ENCODE measurements at regions not wholly inside any gene's neighbourhood (a gene's known extent, or its start where the extent isn't known, plus 50 kb on each side); places are given as distances from the start of the nearest gene placed in this dataset.

GRCh38 chr1:221154932-221155331 lies 275.7 kb downstream of the HLX start:
- DNase-seq (ENCODE audit: extremely low spot score, unreplicated experiment): no peak
- H3K4me3 Mint-ChIP-seq: no peak overlapping the region
- no peak overlapping the region for H3K27ac Mint-ChIP-seq
- no peaks in the 10 kb centered on the region for H3K36me3 Mint-ChIP-seq
- H3K4me1 Mint-ChIP-seq (ENCODE audit: unreplicated experiment): no peaks in the 10 kb centered on the region
- TF ChIP-seq CTCF (conservative IDR thresholded peaks at IDR 0.05): no peak
- no peaks in the 10 kb centered on the region for H3K9me3 Mint-ChIP-seq
- H3K27me3 Mint-ChIP-seq: peaks cover 21% of the 10 kb centered on the region

- Mint-ChIP-seq H3K9me3 (no peaks in the 10 kb centered on the region), H3K4me3 (no peak overlapping the region), H3K4me1 (ENCODE audit: unreplicated experiment) (peaks cover 6% of the 10 kb centered on the region), H3K27me3 (peaks cover 21% of the 10 kb centered on the region), H3K27ac (no peak overlapping the region), H3K36me3 (no peaks in the 10 kb centered on the region)
- DNase-seq (ENCODE audit: extremely low spot score, unreplicated experiment): no peak
- no peak for TF ChIP-seq CTCF (conservative IDR thresholded peaks at IDR 0.05)
These were observed 278.0 kb downstream of the HLX start for GRCh38 chr1:221157026-221157761.

- peaks cover 5% of the 10 kb centered on the region for H3K9me3 Mint-ChIP-seq
- peaks cover 27% of the 10 kb centered on the region for H3K27me3 Mint-ChIP-seq
- H3K36me3 Mint-ChIP-seq: no peaks in the 10 kb centered on the region
- H3K4me1 Mint-ChIP-seq (ENCODE audit: unreplicated experiment): peaks cover 6% of the 10 kb centered on the region
- TF ChIP-seq CTCF (conservative IDR thresholded peaks at IDR 0.05): no peak
- no peak overlapping the region for H3K27ac Mint-ChIP-seq
- H3K4me3 Mint-ChIP-seq: no peak overlapping the region
- DNase-seq (ENCODE audit: extremely low spot score, unreplicated experiment): no peak
These were observed 280.4 kb downstream of the HLX start for GRCh38 chr1:221159608-221160007.

GRCh38 chr1:221161571-221162041 lies 282.4 kb downstream of the HLX start:
- no peak overlapping the region for H3K4me3 Mint-ChIP-seq

GRCh38 chr1:221162352-221162751 lies 283.1 kb downstream of the HLX start:
- H3K27ac Mint-ChIP-seq: no peak overlapping the region
- no peak for DNase-seq (ENCODE audit: extremely low spot score, unreplicated experiment)
- TF ChIP-seq CTCF (conservative IDR thresholded peaks at IDR 0.05): no peak
- H3K4me3 Mint-ChIP-seq: no peak overlapping the region
- H3K36me3 Mint-ChIP-seq: no peaks in the 10 kb centered on the region
- peaks cover 5% of the 10 kb centered on the region for H3K9me3 Mint-ChIP-seq
- peaks cover 28% of the 10 kb centered on the region for H3K27me3 Mint-ChIP-seq
- peaks cover 12% of the 10 kb centered on the region for H3K4me1 Mint-ChIP-seq (ENCODE audit: unreplicated experiment)

More at GRCh38 chr1:221161571-221162041, 282.4 kb downstream of the HLX start:
- TF ChIP-seq CTCF (conservative IDR thresholded peaks at IDR 0.05): no peak
- no peak for DNase-seq (ENCODE audit: extremely low spot score, unreplicated experiment)
- Mint-ChIP-seq H3K36me3 (no peaks in the 10 kb centered on the region), H3K27ac (no peak overlapping the region), H3K9me3 (peaks cover 5% of the 10 kb centered on the region), H3K4me1 (ENCODE audit: unreplicated experiment) (peaks cover 12% of the 10 kb centered on the region), H3K27me3 (peaks cover 31% of the 10 kb centered on the region)

Measured in type B pancreatic cell (in vitro differentiated cells).